GM12878 (cell line): ENCODE measurements at regions not wholly inside any gene's neighbourhood (a gene's known extent, or its start where the extent isn't known, plus 50 kb on each side); places are given as distances from the start of the nearest gene placed in this dataset.

Experiments used
- ATAC-seq: fragments of 200-7000 bp; cut with Tn5 transposase; 3 replicates; pipeline ENCODE4 v1.9.1; 2020; ENCODE audit warnings: mild to moderate bottlenecking, moderate library complexity
- BruUV-seq: library from RNA; stranded (reverse); fragments of 400-500 nt; replicated peaks from 2 replicates; lab custom pipeline; 2021; lab: Mats Ljungman, UMichigan
- CTCF ChIA-PET: fragments of 300-600 bp; sonication (Branson Sonifier 250); formaldehyde crosslinking; extraction: SDS; loops from one replicate; lab custom pipeline; 2021; ENCODE audit warnings: inconsistent platforms; lab: Yijun Ruan, JAX
- POLR2A ChIA-PET: fragments of 350-600 bp; formaldehyde crosslinking; extraction: SDS; loops from one replicate; lab custom pipeline; 2021; ENCODE audit warnings: inconsistent platforms; lab: Charles Lee
- RAD21 ChIA-PET: fragments of 300-600 bp; sonication (Branson Sonifier 250); formaldehyde crosslinking; loops from one replicate; lab custom pipeline; 2023; ENCODE audit warnings: antibody characterized with exemption; ENCODE audit not compliant: unreplicated experiment; lab: Charles Lee
- SMC1A ChIA-PET: fragments of 300-600 bp; sonication (Branson Sonifier 250); formaldehyde crosslinking; loops from one replicate; lab custom pipeline; 2023; ENCODE audit not compliant: unreplicated experiment, uncharacterized antibody; lab: Charles Lee
- DNase-seq: peaks from one replicate; pipeline ENCODE4 v3.0.0-alpha.2; 2011; ENCODE audit warnings: low read depth, low spot score
- FAIRE-seq: peaks from 3 replicates; lab custom pipeline; 2011; peaks lifted over from hg19 to GRCh38; lab: Jason Lieb, UNC
- H2AFZ ChIP-seq: 2 replicates; pipeline ENCODE4 v1.6.0; 2011; ENCODE audit warnings: low read depth, low read length, control low read depth; ENCODE audit not compliant: control insufficient read depth
- H3K27ac ChIP-seq: 2 replicates; pipeline ENCODE4 v1.5.1; 2011; ENCODE audit warnings: control low read depth; ENCODE audit not compliant: control insufficient read depth, insufficient read depth
- H3K27me3 ChIP-seq, 2 experiments: replicated peaks in 1 of 2; 2 replicates each; pipeline versions ENCODE4 v1.6.0 to v1.6.1; 2011; ENCODE audit warnings: low read length in 1 of 2; ENCODE audit not compliant: control insufficient read depth in 2 of 2, insufficient read depth in 2 of 2
- H3K36me3 ChIP-seq, 2 experiments: 2 replicates each; pipeline ENCODE4 v1.5.1; 2011; ENCODE audit warnings: low read length in 1 of 2; ENCODE audit not compliant: control insufficient read depth in 2 of 2, insufficient read depth in 2 of 2
- H3K4me1 ChIP-seq: 2 replicates; pipeline ENCODE4 v1.6.1; 2011; ENCODE audit warnings: mild to moderate bottlenecking, low read length, moderate library complexity, mixed read lengths; ENCODE audit not compliant: control insufficient read depth, insufficient read depth
- H3K4me2 ChIP-seq: 2 replicates; pipeline ENCODE4 v1.6.0; 2011; ENCODE audit warnings: control low read depth; ENCODE audit not compliant: control insufficient read depth, insufficient read depth
- H3K4me3 ChIP-seq: fragments of 200-600 bp; sonication (generic); 2 replicates; pipeline ENCODE4 v1.5.1; 2016
- H3K79me2 ChIP-seq: 2 replicates; pipeline ENCODE4 v1.6.0; 2011; ENCODE audit warnings: low read length; ENCODE audit not compliant: control insufficient read depth, insufficient read depth
- H3K9ac ChIP-seq: 2 replicates; pipeline ENCODE4 v1.8.0; 2011; ENCODE audit warnings: low read length, control low read depth, mixed read lengths; ENCODE audit not compliant: control insufficient read depth, insufficient read depth
- H3K9me3 ChIP-seq: replicated peaks from 3 replicates; pipeline ENCODE4 v1.5.1; 2011; ENCODE audit warnings: mild to moderate bottlenecking, low read length; ENCODE audit not compliant: control insufficient read depth, insufficient read depth
- H4K20me1 ChIP-seq: 2 replicates; pipeline ENCODE4 v1.6.0; 2011; ENCODE audit not compliant: control insufficient read depth, insufficient read depth
- HCFC1 ChIP-seq: fragments of 150-350 bp; IDR thresholded peaks from 2 replicates; pipeline ENCODE4 v1.6.1; 2014; ENCODE audit warnings: low read length
- JUNB ChIP-seq: IDR thresholded peaks from 2 replicates; pipeline ENCODE4 v1.6.1; 2016; ENCODE audit warnings: antibody characterized with exemption, mild to moderate bottlenecking
- MYB ChIP-seq: fragments of 150-350 bp; IDR thresholded peaks from 2 replicates; pipeline ENCODE4 v1.6.1; 2014; ENCODE audit warnings: mild to moderate bottlenecking, low read depth, low read length, borderline replicate concordance
- NBN ChIP-seq: fragments of 450-650 bp; IDR thresholded peaks from 2 replicates; pipeline ENCODE4 v1.6.1; 2016
- NFYB ChIP-seq: IDR thresholded peaks from 2 replicates; pipeline ENCODE4 v1.6.1; 2011; ENCODE audit warnings: low read depth, mild to moderate bottlenecking, low read length, improper control_type of control experiment, moderate library complexity; ENCODE audit not compliant: insufficient read depth
- NR2C2 ChIP-seq: IDR thresholded peaks from 2 replicates; pipeline ENCODE4 v1.6.1; 2011; ENCODE audit warnings: borderline replicate concordance, low read depth; ENCODE audit not compliant: control insufficient read depth, insufficient read length
- NRF1 ChIP-seq: conservative IDR thresholded peaks from 2 replicates; pipeline ENCODE4 v1.6.1; 2011; ENCODE audit warnings: mild to moderate bottlenecking, low read depth, low read length, improper control_type of control experiment
- RAD21 ChIP-seq: IDR thresholded peaks from 2 replicates; pipeline ENCODE4 v1.6.1; 2011; ENCODE audit warnings: mild to moderate bottlenecking, low read depth, low read length, moderate library complexity; ENCODE audit not compliant: insufficient read depth
- RCOR1 ChIP-seq: conservative IDR thresholded peaks from 2 replicates; pipeline ENCODE4 v1.6.1; 2012; ENCODE audit warnings: low read depth, low read length, improper control_type of control experiment
- REST ChIP-seq: IDR thresholded peaks from 2 replicates; pipeline ENCODE4 v1.6.1; 2012; ENCODE audit warnings: mild to moderate bottlenecking, low read depth, low read length
- SIN3A ChIP-seq: IDR thresholded peaks from 2 replicates; pipeline ENCODE4 v1.6.1; 2012; ENCODE audit warnings: low read depth, low read length, improper control_type of control experiment
- YBX1 ChIP-seq: fragments of 450-650 bp; IDR thresholded peaks from 2 replicates; pipeline ENCODE4 v1.6.1; 2016; ENCODE audit warnings: antibody characterized with exemption
- ZNF687 ChIP-seq: fragments of 450-650 bp; IDR thresholded peaks from 2 replicates; pipeline ENCODE4 v1.6.1; 2017; ENCODE audit warnings: mild to moderate bottlenecking, moderate library complexity
- WGBS: methylation state at CpG from one replicate; pipeline ENCODE4 v1.1.6; 2016; ENCODE audit warnings: low lambda C conversion rate; ENCODE audit not compliant: insufficient replicate concordance, insufficient coverage; ENCODE audit errors: missing lambda C conversion rate; 5-methylcytosine and 5-hydroxymethylcytosine counted together
- in situ Hi-C: fragments of 300-500 bp; cut with MboI; formaldehyde crosslinking; loops from 9 replicates; pipeline ENCODE4 v1.14.3; 2018; ENCODE audit warnings: mixed read lengths
- intact Hi-C: fragments of 100-400 bp; cut with micrococcal nuclease; formaldehyde crosslinking; loops from one replicate; pipeline ENCODE4 v1.14.2; 2022; ENCODE audit not compliant: unreplicated experiment
- TF ChIP-seq, protein P1 (sequence below): fragments of 450-650 bp; IDR thresholded peaks from 2 replicates; pipeline ENCODE4 v1.6.1; 2017; ENCODE audit warnings: mild to moderate bottlenecking, low read depth, inconsistent platforms; ENCODE audit not compliant: poor library complexity, severe bottlenecking

DNA sequence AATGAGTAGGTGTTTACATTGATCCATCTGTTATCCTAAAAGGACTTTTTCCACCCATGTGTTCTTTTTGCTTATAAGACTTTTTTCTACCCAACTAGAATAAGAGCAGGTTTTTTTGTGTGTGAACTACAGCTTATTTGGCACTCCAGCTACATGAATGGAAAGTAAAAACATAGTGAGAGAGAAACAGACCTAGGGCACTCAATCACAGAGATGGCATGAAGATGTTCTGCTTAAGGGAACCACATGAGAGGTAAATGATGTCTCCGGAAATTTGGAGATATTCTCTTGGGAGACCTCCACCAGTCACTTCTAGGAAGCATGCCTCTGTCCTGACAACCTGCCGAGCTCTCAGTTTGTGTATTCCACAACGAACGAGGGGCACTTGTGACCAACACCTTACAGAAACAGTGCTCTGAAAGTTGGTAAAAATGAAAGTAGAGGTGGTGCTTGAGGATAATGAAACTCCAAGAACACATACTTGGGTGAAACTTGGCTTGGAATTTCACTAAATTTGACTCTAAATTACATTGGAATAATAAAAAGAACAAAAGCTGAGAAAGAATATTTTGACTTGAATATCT, 788.4 kb upstream of the GALNTL6 start:
- SMC1A ChIA-PET = interaction anchor here (1.1 kb wide), 1 partner anchor 34 kb away, joined by 4 read pairs; no protein-coding TSS in a partner anchor
- Histone ChIP-seq H3K36me3 (no peaks in the 10 kb centered on the region), H3K27me3 (no peaks in the 10 kb centered on the region), H3K4me3 (no peak overlapping the region), H3K4me2 (no peak overlapping the region), H4K20me1 (no peaks in the 10 kb centered on the region), H3K4me1 (no peaks in the 10 kb centered on the region), H2AFZ (no peak overlapping the region), H3K9ac (no peak overlapping the region), H3K9me3 (no peaks in the 10 kb centered on the region), H3K79me2 (no peaks in the 10 kb centered on the region), H3K27ac (no peak overlapping the region)
- 2% methylated on average over 4 of the region's 4 CpGs for WGBS
- CTCF ChIA-PET = interaction anchor here (0.9 kb wide), 1 partner anchor 34 kb away, joined by 3 read pairs; no protein-coding TSS in a partner anchor
- no TSS peak for BruUV-seq
- ATAC-seq (peak; percentile 76), FAIRE-seq (no peak), DNase-seq (no peak)
- RAD21 ChIA-PET = no interaction called here
- POLR2A ChIA-PET = no interaction called here
- in situ Hi-C loops = no loop called here
- intact Hi-C loops = no loop called here
- TF ChIP-seq NFYB (no peak), NRF1 (no peak), RAD21 (no peak), REST (no peak), HCFC1 (no peak), NR2C2 (no peak), SIN3A (no peak), ZNF687 (no peak), MYB (no peak), NBN (no peak), YBX1 (no peak), JUNB (no peak), RCOR1 (no peak)
- TF ChIP-seq, protein P1, sequence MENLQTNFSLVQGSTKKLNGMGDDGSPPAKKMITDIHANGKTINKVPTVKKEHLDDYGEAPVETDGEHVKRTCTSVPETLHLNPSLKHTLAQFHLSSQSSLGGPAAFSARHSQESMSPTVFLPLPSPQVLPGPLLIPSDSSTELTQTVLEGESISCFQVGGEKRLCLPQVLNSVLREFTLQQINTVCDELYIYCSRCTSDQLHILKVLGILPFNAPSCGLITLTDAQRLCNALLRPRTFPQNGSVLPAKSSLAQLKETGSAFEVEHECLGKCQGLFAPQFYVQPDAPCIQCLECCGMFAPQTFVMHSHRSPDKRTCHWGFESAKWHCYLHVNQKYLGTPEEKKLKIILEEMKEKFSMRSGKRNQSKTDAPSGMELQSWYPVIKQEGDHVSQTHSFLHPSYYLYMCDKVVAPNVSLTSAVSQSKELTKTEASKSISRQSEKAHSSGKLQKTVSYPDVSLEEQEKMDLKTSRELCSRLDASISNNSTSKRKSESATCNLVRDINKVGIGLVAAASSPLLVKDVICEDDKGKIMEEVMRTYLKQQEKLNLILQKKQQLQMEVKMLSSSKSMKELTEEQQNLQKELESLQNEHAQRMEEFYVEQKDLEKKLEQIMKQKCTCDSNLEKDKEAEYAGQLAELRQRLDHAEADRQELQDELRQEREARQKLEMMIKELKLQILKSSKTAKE = no peak
